ENCODE measurements at regions not wholly inside any gene's neighbourhood (a gene's known extent, or its start where the extent isn't known, plus 50 kb on each side); places are given as distances from the start of the nearest gene placed in this dataset.

GRCh38 chr7:80078159-80078731 lies 56.4 kb upstream of the GNAI1 start:
- Mint-ChIP-seq H3K27me3 (ENCODE audit: low read depth) (no peaks in the 10 kb centered on the region), H3K9me3 (no peaks in the 10 kb centered on the region), H3K4me1 (peaks cover 9% of the 10 kb centered on the region), H3K36me3 (no peaks in the 10 kb centered on the region), H3K4me3 (no peak overlapping the region), H3K27ac (no peak overlapping the region)
- ChIA-PET POLR2A (no interaction called here), CTCF (no interaction called here)
- no peak for TF ChIP-seq ZNF416 (CRISPR knock-in tag; IDR thresholded peaks at IDR 0.05)
- DNase-seq (ENCODE audit: low spot score), result no peak
- no peak for ATAC-seq

DNA sequence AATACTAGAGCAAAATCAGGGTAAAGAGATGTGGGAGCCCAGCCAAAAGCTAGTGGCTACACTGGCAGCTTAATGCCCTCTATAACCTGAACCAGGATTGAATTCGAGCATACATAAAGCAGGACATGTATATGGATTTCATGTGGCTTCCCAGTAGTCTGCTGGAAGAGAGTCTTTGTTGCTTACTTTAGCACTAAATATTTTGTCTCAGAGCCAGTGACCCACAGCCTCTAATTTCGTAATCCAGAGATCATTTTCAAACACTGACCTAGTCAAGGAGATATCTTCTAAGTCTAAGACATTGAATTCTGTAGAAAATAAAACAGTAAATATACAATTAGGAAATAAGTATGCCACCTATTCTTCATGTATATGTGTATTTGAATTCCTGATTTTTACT lies 64.2 kb upstream of the GNAI1 start:
- Mint-ChIP-seq H3K9me3 (peaks cover 24% of the 10 kb centered on the region), H3K4me3 (no peak overlapping the region), H3K27me3 (ENCODE audit: low read depth) (no peaks in the 10 kb centered on the region), H3K4me1 (no peaks in the 10 kb centered on the region), H3K36me3 (peaks cover 23% of the 10 kb centered on the region), H3K27ac (no peak overlapping the region)
- ChIA-PET CTCF (no interaction called here), POLR2A (no interaction called here)
- TF ChIP-seq MYBL2 (CRISPR knock-in tag; IDR thresholded peaks at IDR 0.05) (no peak), CBFB (CRISPR knock-in tag; IDR thresholded peaks at IDR 0.05; ENCODE audit: low read depth) (no peak), NR1H2 (CRISPR knock-in tag; IDR thresholded peaks at IDR 0.05) (no peak)
- DNase-seq (ENCODE audit: low spot score) (no peak), ATAC-seq (no peak)

DNA sequence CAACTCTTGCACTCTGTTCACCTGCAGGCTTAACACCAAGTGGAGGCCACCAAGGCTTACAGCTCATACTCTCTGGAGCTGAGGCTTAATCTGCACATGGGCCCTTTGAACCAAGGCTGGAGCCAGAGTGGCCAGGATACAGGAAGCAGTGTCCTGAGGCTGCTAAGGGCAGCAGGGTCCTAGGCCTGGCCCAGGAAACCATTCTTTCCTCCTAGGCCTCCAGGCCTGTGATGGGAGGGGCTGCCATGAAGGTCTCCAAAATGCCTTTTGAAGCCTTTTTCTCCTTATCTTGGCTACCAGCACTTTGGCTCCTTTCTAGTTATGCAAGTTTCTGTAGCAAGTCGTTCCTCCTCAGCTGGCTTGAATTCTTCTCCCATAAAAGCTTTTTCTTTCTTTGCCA lies 68.0 kb upstream of the GNAI1 start:
- no peak for TF ChIP-seq NR2C2 (CRISPR knock-in tag; IDR thresholded peaks at IDR 0.05)
- TF ChIP-seq TEAD4 (CRISPR knock-in tag; IDR thresholded peaks at IDR 0.05), result no peak
- TF ChIP-seq, protein P1, sequence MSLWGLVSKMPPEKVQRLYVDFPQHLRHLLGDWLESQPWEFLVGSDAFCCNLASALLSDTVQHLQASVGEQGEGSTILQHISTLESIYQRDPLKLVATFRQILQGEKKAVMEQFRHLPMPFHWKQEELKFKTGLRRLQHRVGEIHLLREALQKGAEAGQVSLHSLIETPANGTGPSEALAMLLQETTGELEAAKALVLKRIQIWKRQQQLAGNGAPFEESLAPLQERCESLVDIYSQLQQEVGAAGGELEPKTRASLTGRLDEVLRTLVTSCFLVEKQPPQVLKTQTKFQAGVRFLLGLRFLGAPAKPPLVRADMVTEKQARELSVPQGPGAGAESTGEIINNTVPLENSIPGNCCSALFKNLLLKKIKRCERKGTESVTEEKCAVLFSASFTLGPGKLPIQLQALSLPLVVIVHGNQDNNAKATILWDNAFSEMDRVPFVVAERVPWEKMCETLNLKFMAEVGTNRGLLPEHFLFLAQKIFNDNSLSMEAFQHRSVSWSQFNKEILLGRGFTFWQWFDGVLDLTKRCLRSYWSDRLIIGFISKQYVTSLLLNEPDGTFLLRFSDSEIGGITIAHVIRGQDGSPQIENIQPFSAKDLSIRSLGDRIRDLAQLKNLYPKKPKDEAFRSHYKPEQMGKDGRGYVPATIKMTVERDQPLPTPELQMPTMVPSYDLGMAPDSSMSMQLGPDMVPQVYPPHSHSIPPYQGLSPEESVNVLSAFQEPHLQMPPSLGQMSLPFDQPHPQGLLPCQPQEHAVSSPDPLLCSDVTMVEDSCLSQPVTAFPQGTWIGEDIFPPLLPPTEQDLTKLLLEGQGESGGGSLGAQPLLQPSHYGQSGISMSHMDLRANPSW (CRISPR knock-in tag; conservative IDR thresholded peaks at IDR 0.05; ENCODE audit: low read depth), result no peak
- ChIA-PET CTCF (no interaction called here), POLR2A (no interaction called here)
- Mint-ChIP-seq H3K36me3 (peaks cover 29% of the 10 kb centered on the region), H3K4me3 (no peak overlapping the region), H3K9me3 (peaks cover 31% of the 10 kb centered on the region), H3K27ac (no peak overlapping the region), H3K27me3 (ENCODE audit: low read depth) (no peaks in the 10 kb centered on the region), H3K4me1 (no peaks in the 10 kb centered on the region)
- no peak for ATAC-seq
- DNase-seq (ENCODE audit: low spot score), result no peak

DNA sequence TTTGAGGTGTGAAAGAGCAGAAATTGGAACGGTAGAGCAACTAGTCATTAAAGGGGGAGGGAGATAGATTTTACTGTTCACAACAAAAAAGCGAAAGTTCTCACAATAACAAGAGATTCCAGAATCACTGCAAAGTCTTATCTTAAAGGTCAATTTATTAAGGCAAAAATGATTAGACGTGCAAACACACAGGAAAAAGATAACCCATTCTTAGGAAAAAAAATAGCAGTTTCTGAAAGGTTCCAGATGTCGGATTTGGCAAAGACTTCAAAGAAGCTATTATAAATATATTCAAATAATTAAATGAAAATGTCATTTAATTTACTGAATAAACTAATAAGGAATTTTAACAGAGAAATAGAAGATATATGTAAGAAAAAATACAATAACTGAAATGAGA lies 70.8 kb upstream of the GNAI1 start:
- no peak for ATAC-seq
- Mint-ChIP-seq H3K4me3 (no peak overlapping the region), H3K36me3 (peaks cover 34% of the 10 kb centered on the region), H3K27ac (no peak overlapping the region), H3K4me1 (peaks cover 9% of the 10 kb centered on the region), H3K9me3 (peaks cover 36% of the 10 kb centered on the region), H3K27me3 (ENCODE audit: low read depth) (no peaks in the 10 kb centered on the region)
- DNase-seq (ENCODE audit: low spot score), result no peak
- ChIA-PET POLR2A (no interaction called here), CTCF (no interaction called here)
- TF ChIP-seq NR1H2 (CRISPR knock-in tag; IDR thresholded peaks at IDR 0.05) (no peak), ARID4B (CRISPR knock-in tag; IDR thresholded peaks at IDR 0.05; ENCODE audit: borderline replicate concordance) (no peak), FOXK1 (CRISPR knock-in tag; IDR thresholded peaks at IDR 0.05) (no peak), NFE2L1 (CRISPR knock-in tag; IDR thresholded peaks at IDR 0.05) (no peak), NR3C1 (CRISPR knock-in tag; conservative IDR thresholded peaks at IDR 0.05; ENCODE audit: low read depth) (no peak), SOX15 (CRISPR knock-in tag; IDR thresholded peaks at IDR 0.05) (no peak), PRRX2 (CRISPR knock-in tag; IDR thresholded peaks at IDR 0.05) (no peak), OVOL2 (CRISPR knock-in tag; IDR thresholded peaks at IDR 0.05; ENCODE audit: borderline replicate concordance) (no peak), TEAD4 (CRISPR knock-in tag; IDR thresholded peaks at IDR 0.05) (no peak), FOXP1 (CRISPR knock-in tag; IDR thresholded peaks at IDR 0.05; ENCODE audit: borderline replicate concordance) (no peak), GRHL2 (CRISPR knock-in tag; IDR thresholded peaks at IDR 0.05; ENCODE audit: insufficient replicate concordance, severe bottlenecking) (no peak), TEAD1 (CRISPR knock-in tag; IDR thresholded peaks at IDR 0.05) (no peak)
- TF ChIP-seq, protein P2, sequence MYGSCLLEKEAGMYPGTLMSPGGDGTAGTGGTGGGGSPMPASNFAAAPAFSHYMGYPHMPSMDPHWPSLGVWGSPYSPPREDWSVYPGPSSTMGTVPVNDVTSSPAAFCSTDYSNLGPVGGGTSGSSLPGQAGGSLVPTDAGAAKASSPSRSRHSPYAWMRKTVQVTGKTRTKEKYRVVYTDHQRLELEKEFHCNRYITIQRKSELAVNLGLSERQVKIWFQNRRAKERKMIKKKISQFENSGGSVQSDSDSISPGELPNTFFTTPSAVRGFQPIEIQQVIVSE (CRISPR knock-in tag; IDR thresholded peaks at IDR 0.05; ENCODE audit: borderline replicate concordance), result no peak
- TF ChIP-seq, protein P3, sequence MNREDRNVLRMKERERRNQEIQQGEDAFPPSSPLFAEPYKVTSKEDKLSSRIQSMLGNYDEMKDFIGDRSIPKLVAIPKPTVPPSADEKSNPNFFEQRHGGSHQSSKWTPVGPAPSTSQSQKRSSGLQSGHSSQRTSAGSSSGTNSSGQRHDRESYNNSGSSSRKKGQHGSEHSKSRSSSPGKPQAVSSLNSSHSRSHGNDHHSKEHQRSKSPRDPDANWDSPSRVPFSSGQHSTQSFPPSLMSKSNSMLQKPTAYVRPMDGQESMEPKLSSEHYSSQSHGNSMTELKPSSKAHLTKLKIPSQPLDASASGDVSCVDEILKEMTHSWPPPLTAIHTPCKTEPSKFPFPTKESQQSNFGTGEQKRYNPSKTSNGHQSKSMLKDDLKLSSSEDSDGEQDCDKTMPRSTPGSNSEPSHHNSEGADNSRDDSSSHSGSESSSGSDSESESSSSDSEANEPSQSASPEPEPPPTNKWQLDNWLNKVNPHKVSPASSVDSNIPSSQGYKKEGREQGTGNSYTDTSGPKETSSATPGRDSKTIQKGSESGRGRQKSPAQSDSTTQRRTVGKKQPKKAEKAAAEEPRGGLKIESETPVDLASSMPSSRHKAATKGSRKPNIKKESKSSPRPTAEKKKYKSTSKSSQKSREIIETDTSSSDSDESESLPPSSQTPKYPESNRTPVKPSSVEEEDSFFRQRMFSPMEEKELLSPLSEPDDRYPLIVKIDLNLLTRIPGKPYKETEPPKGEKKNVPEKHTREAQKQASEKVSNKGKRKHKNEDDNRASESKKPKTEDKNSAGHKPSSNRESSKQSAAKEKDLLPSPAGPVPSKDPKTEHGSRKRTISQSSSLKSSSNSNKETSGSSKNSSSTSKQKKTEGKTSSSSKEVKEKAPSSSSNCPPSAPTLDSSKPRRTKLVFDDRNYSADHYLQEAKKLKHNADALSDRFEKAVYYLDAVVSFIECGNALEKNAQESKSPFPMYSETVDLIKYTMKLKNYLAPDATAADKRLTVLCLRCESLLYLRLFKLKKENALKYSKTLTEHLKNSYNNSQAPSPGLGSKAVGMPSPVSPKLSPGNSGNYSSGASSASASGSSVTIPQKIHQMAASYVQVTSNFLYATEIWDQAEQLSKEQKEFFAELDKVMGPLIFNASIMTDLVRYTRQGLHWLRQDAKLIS (CRISPR knock-in tag; IDR thresholded peaks at IDR 0.05; ENCODE audit: borderline replicate concordance), result no peak
